Stimulated activated CD4-positive, alpha-beta T cell treated with anti-CD3 and anti-CD28 coated beads, Interleukin-4, amount 100 ng/mL, for 1 hour (primary cell): ENCODE measurements at regions not wholly inside any gene's neighbourhood (a gene's known extent, or its start where the extent isn't known, plus 50 kb on each side); places are given as distances from the start of the nearest gene placed in this dataset.

Source experiments
- DNase-seq: peaks from one replicate; pipeline ENCODE4 v3.0.0-alpha.2; 2020

DNA sequence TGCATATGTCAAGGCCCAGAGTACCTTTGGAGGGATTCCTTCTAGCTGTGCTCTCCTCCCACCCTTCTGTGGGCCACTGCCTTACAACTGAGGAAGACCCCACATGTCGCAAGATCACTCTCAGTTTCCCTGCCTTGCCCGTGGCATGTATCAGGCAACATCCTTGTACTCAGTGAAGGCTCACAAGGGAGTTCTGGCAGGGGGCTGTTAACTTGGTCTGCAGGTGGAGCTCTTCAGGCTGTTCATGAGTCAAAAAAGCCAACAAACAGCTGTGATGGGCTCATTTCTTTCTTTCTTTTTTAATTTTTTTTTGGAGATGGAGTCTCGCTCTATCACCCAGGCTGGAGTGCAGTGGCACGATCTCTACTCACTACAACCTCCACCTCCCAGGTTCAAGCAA is 513.0 kb upstream of the ANKRD30A start:
- DNase-seq: no peak

DNA sequence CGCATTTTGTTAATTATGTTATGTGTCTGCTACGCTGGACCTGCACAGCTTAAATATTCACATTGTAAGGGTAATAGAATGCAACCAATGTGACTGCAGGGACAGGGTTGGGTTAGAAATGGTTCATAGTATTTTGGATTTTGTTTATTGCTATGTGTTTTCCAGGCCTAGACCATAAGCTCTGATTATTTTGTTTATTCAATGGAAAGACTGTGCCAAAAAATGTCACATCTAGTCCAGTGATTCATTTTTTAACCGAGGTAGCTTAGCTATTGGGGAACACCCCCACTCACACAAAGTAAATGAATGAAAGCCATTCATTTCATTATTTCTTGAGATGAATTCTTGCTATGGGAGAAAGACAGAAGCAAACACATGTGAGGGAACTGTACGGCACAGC is 516.5 kb upstream of the ANKRD30A start:
- DNase-seq: no peak

DNA sequence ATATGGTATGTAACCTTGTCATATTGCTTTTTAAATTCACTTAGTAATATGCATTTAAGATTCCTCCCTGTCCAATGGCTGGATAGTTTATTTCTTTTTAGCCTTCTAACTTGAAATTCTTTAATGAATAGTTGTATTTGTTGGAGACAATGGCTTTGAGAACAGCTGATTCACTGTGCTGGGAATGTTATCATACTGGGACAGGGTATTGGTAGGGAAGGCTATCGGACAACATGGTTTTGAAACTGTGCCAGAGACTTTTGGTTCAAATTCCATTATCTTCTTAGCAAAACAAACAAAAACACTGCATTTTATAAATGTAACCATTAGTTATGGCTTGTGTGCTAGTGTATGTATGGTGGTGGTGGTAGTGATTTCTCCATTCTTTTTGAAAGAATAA is 517.1 kb upstream of the ANKRD30A start:
- DNase-seq: no peak

DNA sequence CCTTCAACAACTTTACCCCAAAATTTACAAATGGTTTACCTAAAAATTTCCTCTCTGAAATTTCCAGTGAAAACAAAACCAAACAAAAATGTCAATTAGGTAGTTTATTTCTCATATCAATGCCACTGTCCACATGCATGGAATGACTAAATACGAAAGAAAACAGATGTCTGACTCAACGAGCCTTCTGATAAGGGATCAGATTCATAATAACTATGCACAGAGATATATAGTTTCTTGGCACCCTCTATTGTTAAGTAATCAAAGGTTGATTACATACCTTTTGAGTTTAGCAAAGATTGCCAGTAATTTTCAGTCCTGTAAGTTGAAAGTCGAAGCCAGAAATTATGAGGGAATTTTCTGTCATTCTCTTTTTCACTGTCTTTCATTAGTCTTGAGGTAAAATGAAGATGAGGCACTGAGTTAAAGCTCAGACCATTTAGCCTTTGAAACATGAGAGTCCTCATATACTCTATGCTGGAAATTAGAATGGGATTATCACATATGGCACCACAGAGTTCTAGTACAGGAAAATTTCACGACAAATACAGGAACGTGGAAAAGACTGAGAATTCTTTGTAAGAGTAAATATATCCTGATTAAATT is 519.1 kb upstream of the ANKRD30A start:
- no peak for DNase-seq

DNA sequence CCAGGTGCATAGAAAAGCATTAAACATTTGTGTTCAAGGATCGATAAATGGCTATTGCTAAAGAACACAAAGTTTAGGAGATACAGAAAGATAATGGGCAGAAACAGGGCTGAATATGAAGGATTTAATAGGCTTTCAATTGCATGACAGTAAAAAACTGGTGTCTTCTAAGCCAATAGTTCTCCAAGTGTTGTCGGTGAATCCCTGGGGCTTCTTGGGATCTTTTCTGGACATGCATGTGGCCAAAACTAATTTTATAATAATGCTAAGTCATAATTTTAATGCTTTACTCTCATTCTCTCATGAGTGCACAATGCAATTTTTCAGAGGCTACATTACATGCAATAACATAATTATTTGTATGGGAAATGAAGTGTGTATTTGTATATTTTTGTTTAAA is 521.1 kb upstream of the ANKRD30A start:
- DNase-seq: no peak

DNA sequence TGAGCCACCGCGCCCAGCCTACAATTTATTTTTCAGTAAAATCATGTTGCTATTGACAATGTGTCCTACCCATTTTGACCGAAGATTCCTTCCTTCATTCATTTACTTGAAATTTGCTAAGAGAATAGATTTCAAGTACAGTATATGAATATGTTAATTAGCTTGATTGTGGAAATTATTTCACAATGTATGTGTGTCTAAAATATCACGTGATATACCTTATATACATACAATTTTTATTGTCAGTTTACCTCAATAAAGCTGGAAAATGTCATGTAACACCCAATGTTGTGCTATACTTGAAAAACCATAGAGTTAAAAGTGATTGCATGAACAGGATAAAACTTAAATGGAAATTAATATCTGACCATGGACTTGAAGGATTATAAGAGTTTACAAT is 521.7 kb upstream of the ANKRD30A start:
- DNase-seq: no peak

DNA sequence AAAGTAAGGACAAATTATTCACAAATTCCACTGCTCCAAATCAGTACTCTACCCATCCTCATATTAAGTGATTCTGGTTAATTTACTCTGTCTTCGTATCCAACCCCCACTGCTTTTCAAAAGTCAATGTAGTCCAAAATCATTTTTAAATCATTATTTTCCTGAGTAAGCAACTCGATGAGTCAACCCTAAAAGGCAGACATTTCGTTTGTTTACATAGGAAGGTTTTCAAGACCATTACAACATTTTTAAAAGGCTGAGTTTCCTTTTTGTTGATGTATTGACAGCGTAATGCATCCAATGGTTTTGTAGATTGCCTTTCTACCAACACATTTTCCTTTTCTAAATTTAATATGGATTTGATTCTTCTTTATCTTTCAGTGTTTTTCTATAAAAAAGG is 523.0 kb upstream of the ANKRD30A start:
- no peak for DNase-seq

DNA sequence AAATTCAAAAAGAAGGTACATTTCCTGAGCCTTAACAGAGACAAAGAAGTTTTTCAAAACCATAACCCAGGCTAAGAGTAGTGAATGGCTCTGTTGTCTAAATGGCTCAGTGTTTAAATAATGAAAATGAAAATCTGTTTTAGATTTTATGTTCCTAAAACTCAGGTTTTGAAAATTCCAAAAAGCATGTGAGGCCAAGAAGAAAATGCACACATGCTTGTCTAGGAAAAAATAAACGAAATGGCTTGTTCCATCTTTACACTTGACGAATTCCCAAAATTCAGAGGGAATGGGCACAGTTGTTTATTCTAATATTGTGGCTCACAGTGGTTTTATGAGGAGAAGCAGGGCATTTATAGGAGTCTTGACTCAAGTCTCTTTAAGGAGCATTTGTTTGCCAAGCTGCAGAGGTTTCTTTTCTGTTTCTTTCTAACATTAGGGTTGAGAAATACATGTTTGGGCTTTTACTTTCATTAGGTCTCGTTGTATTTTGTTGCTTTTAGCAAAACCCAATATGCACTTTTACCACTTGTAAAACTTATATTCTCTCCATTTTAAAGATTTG is 527.6 kb upstream of the ANKRD30A start:
- DNase-seq: no peak

DNA sequence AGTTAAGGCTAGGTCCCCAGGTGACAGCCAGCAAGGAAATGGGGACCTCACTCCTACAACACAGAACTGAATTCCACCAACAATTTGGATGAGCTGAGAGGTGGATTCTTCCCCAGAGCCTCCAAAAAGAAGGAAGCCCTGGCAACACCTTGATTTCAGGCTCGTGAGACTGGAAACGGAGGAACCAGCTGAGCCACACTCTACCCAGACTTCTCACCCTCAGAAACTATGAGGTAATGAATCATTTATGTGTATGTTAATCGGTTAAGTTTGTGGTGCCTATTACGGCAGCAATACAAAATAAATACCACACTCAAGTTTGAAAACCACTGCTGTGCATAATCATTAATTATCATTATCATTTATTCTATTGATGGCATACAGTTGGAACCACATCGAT is 532.4 kb upstream of the ANKRD30A start:
- DNase-seq: no peak

DNA sequence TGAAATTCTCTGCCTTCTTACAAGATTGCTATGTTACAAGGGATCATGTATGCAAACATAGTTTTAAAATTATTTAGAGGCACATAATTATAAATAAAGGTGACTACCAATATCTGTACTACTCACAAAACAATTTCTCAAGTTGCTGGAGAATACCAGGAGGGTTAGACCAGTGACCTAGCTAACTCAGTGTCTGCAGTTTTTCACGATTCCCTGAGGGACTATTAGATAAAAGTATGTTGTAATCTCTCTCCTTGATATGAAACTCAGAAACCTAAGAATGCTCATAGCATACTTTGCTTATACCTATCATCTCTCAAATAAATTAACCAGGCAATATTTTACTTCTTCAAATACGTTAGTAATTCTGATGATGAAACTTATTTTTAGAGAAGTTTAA is 534.0 kb upstream of the ANKRD30A start:
- DNase-seq: no peak

DNA sequence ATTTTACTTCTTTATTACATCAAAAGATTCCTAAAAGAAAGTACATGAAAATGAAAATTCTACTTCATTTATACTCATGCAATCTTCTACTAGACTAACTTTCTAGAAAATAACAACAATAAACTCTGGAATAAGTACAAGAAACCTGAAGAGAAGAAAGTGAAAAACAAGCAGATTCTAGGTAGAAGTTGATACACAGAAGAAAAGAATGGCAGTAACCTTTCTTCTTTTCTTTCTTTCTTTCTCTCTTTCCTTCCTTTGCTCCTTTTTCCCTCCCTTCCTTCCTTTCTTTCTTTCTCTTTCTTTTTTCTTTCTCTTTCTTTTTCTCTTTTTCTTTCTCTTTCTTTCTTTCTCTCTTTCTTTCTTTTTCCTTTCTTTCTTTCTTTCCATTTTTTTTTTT is 541.7 kb upstream of the ANKRD30A start:
- DNase-seq: no peak

DNA sequence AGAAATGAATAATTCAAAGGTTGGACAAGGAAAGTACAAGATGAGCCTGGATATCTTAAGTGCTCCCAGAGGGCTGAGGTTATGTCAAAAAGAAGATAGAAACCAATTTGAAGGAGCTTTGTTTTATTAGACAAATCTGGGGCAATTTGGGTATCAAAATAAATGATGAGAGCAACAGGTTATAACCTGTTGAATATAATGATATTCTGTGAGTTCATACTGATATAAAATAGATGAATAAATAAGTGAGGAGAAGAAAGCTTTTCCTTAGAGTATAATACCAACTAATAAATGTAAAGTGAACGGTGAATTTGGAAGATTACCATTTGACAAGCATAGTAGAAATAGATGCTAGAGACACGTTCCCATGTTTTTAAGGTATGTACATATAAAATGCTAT is 544.2 kb upstream of the ANKRD30A start:
- no peak for DNase-seq

DNA sequence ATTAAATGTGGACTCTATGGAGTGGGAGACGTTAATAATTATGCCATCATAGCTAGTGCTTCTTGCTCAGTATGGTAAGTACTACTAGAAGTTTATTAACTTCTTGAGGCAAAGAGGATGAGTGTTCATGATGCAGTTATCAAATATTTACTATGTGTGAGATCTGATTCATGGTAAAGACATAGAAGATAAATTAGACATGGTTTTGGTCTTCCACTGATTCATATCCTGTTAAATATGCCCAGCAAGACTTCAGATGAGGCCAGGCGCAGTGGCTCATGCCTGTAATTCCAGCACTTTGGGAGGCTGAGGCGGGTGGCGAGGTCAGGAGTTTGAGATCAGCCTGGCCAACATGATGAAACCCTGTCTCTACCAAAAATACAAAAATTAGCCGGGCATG is 547.1 kb upstream of the ANKRD30A start:
- no peak for DNase-seq

DNA sequence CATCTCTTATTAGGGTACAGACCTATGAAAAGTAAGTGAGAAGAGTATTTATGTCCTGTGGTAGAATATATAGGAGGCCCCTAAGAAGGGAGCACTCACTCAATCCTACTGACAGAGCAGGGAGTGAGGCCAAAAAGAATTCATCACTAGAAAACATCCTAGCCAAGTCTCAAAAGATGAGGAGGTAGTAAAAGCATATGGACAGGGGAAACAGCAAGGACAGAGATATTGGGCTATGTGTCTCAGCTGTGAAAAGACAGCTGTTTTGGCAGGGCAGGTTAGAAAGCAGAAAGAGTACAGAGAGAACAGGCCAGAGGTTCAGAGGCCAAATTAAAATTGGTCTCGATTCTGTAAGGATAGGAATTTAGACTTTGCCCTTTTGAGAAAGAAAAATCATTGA is 548.3 kb upstream of the ANKRD30A start:
- DNase-seq: no peak

DNA sequence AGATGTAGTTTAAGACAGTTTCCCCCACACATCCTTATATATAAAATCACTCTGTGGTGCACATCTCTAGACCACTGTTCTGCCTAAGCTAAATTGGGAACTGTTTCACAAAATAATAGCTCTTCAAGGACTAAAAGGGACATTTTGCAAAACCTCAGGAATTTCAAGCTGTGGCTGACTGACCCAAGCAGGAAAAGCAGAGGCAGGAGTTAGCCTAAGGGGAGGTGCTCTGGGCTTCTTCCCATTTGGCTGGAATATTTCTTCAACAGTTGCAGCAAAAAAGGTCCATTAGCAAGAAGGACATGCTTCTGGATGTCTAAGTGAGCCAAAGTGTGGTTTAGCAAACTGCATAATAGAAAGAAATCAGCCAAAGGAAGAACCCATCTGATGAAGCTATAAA is 551.2 kb upstream of the ANKRD30A start:
- DNase-seq: no peak

DNA sequence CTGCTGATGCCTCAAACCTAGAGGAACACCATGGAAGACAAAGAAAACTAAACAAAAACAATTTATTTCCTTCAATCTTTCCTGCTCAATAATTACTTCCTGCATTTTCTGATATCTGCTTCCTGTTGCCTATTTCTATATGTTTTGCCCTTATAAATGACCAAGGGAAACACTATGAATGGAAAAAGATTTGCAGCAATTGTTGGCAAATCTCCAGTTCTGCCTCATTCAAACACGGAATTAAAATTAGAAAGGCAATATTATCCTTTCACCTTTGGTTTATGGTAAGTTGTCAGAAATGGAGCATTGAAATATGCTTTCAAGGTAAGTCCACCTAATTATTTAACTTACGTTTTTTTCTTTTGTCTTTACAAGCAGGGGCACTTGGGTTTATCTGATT is 552.2 kb upstream of the ANKRD30A start:
- DNase-seq: no peak

DNA sequence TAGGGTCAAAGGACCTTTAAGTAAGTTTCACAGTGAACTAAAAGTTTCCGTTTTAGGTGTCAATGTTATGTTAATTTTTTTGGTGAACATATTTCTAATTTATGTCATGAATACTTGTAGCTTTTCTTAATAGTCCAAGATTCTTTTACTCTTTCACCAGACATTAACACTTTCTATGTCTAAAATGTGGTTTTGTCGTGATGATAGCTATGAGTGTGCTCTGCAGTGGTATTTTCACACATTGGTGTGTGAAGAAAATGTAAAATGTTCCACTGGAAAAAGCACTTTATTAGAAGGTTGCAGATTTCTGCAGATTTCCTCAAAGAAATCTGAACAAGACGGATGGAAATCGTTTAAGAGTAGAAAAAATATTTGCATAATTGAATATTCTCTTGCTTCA is 561.0 kb upstream of the ANKRD30A start:
- no peak for DNase-seq

DNA sequence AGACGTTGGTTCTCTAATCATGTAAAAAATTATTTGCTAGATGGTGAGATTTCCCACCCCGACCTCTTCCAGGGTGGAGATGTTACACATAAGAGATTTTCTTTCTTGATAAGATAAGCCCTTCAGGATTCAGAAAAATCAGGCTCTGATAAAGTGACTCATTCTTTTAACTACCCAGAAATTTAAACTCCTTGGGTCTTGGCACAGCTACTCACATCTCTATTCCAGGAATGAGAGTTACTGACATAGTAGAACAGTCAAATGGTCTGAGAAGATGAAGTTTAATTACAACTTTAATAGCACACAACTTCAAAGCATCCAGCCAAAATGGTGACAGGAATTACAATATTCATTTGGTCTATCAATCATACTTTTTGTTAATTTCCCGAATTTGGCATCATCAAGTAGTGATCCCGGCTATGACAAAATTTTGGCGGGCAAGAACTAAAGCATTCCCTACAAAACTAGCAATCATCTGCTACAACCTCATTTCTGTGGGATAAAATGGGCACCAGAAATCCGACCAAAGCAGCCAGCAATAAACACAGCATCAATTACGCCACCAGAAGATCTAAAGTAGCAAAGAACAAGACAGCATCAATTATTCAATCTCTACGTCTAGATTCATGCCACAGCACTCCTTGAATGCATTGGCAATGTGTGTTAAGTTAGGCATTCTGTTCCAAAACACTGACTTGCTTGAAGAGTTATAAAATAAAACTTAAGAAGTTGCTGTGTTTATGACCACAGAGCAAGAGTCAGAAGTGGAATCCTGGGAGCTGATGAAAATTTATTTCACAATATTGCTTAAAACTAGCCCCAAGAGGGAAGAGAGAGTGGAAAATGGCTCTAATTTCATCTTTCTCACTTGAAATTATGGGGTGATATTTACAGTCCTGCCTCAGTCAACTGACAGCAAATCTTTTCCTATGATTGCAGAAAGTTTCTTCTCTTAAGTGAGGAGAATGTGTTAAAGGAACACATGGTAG is 565.7 kb upstream of the ANKRD30A start:
- DNase-seq: no peak

DNA sequence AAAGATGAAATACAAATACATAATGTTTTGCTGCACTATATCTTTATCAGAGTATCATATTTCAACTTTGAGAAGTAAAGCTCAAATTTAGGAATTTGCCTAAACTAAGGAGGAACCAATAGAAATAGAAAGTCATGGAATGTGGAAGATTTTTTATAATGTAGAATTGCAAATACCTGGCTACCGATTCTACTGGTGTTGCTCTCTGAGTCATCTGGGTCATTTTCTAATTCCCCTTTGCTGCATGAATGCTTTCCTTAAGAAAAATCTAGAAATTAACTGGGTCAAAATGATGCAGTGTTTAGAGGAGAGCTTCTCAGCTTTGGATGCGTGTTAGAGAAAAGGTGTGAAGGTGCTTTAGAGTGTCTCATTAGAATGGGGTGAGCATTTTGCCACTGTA is 568.9 kb upstream of the ANKRD30A start:
- DNase-seq: no peak

DNA sequence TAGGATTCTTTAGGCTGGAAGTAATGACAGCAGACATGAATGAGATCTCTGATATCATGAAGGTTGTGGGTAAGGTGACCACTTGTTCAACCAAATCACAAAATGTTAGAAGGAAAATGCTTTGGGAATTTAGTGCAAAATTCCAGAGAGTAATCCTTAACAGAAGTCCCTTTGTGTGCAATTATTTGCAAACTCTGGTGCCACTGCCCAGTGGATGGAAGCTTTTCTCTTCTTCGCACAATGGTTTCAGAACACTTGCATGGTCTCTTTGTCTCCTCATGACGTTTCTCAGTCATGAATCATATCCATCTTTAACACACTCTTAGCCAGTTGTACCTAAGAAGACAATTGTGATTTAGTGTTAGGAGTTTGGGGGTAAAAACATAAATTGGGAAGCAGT is 570.4 kb upstream of the ANKRD30A start:
- DNase-seq: no peak

DNA sequence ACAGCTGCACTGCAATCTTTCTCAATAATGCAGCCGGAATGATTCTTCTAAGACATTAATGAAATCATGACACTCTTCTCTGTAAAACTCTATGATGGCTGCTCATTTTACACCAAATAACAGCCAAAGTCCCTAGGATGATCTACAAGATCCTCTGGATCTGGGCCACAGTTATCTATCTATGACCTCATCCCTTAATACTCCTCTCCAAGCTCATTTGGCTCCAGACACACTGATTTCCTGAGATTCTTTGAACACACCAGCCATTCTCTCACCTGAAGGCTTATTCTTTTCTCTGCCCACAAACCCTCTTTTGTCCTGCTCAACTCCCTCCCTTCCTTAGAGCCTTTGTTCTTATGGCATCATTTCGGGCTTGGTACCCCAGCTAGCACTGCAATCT is 577.4 kb upstream of the ANKRD30A start:
- no peak for DNase-seq

DNA sequence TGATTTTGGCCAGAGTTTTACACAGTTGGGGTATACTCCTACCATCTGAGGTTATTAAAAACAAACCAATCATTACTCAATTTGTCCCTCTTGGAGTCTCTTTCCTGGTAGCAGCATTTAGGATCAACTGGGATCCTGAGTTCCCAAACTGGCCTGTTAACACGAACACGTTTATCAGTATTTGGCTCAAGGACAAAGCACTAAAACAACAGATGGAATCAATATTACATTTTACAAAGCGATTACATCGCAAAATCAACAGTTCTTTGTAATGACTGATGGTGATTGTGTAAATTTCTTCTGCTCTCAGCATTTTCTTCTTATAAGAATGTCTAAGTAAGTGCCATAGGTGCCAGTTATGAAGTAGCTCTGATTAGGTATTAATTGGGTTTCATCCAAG is 582.9 kb upstream of the ANKRD30A start:
- no peak for DNase-seq

DNA sequence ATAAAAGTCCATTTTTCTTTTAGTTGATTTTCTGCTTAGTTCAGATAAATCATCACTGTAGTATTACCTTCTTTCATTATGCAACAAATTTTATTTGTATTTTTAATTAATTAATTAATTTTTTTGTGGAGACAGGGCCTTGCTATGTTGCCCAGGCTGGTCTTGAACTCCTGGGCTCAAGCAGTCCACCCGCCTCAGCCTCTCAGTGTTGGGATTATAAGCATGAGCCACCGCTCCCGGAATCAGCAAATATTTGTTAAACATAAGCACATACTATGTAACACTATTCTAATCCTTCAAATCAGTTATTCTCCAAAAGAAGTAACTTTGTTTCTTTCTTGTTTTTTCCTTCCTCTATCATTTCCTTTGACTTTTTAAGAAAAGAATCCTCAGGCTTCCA is 584.8 kb upstream of the ANKRD30A start:
- DNase-seq: no peak

DNA sequence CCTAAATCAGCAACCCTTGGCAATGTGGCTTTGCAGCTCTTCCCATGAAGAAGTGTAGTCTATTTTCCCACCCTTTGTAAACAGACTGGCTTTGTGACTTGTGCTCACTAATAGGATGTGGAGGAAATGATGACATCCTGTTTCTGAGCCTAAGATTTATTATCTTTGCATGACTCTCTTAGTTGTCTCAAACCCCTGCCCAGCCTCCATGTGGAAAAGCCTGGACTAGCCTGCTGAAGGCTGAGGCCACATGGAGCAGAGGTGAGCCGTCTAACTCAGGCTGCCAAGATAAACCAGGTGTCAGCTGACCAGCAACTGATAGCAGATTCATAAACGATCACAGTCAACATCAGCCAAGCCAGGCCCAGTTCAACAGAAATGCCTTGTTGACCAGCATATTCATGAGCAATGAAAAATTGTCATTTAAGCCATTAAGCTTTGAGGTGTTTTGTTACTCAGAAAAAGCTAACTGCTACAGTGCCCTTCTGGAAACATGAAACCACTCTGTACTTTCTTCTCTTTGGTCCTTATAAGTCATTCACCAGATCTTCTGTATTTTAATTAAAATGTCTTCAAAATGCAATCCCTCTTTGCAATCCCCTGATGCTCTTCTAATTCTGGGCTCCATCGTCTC is 586.3 kb upstream of the ANKRD30A start:
- no peak for DNase-seq
